Vagina (tissue), 2 donors: ENCODE measurements at regions not wholly inside any gene's neighbourhood (a gene's known extent, or its start where the extent isn't known, plus 50 kb on each side); places are given as distances from the start of the nearest gene placed in this dataset.

Experiments used
- CTCF ChIP-seq, 3 experiments: fragments of 450-650 bp in 2 of 3; fragments of 200-600 bp in 1 of 3; sonication (generic) in 1 of 3; IDR thresholded peaks; one replicate each; pipeline ENCODE4 v1.5.1; 2017 to 2019; ENCODE audit warnings: antibody characterized with exemption in 3 of 3, mild to moderate bottlenecking in 2 of 3, moderate library complexity in 2 of 3
- POLR2A ChIP-seq, 2 donors: fragments of 450-650 bp; IDR thresholded peaks; one replicate each; pipeline ENCODE4 v1.6.1; 2017; ENCODE audit warnings: antibody characterized with exemption in 2 of 2, mild to moderate bottlenecking in 2 of 2, moderate library complexity in 2 of 2
- POLR2AphosphoS5 ChIP-seq, 2 donors: sonication (generic); formaldehyde crosslinking; IDR thresholded peaks; one replicate each; pipeline ENCODE4 v1.9.0; 2017; ENCODE audit warnings: antibody characterized with exemption in 2 of 2, mild to moderate bottlenecking in 2 of 2, low read depth in 1 of 2; ENCODE audit not compliant: insufficient read depth in 1 of 2

- TF ChIP-seq CTCF (IDR thresholded peaks at IDR 0.05): no peak
- no peak for TF ChIP-seq POLR2AphosphoS5 (IDR thresholded peaks at IDR 0.05; ENCODE audit: insufficient read depth in 1 of 2, low read depth in 1 of 2)
- no peak for TF ChIP-seq POLR2A (IDR thresholded peaks at IDR 0.05)
These were observed 132.9 kb downstream of the SLITRK6 start for GRCh38 chr13:85666356-85666755.
